ENCODE measurements at regions not wholly inside any gene's neighbourhood (a gene's known extent, or its start where the extent isn't known, plus 50 kb on each side); places are given as distances from the start of the nearest gene placed in this dataset.
"Not testable (repeated sequence)": the region's sequence is repeated elsewhere in the genome, so short reads cannot be mapped to it uniquely, and the experiment has no call there.

DNA sequence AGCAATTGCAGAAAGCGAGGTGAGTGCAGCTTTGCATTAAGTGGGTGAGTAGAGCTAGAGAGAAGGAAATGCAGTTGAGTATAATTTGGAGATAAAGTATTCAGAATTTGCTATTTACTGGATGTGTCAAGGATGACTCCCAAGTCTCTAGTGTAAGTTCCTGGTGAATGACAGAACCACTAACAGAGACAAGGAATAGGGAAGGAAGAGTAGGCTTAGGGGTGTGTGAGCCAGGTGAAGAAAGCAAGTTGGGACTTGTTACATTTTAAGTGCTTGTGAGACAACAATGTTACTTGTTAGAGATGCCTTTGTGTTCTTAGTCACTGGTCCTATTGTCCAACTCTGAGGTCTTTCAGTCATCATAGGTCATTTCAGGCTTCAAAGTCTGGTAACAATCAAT is 70.8 kb downstream of the TBC1D26 start:
- not testable (repeated sequence) for H3K27me3 ChIP-seq, H3K4me1 ChIP-seq, H3K36me3 ChIP-seq, H3K9me3 ChIP-seq, DNase-seq, H3K4me3 ChIP-seq, H3K27ac ChIP-seq

DNA sequence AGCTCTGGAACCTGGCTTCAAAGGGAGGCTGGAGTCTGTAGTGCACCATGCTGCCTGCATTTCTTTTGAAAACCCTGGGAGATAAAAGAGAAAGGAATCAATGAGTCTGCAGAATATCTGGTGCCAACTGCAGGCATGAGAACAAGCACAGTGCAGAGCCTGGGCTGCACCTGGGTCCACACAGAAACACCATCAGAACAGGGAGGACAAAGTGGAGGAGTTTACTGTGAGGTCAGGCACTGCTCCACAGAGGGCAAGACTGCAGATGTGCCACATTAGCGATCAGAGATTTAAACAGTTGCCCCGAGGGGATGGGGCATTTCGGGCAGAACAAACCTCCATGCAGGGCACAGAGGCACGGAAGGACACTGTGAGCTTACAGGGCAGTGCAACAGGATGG is 74.7 kb downstream of the TBC1D26 start:
- H3K9me3 ChIP-seq, H3K27me3 ChIP-seq, DNase-seq, H3K4me3 ChIP-seq, H3K4me1 ChIP-seq, H3K36me3 ChIP-seq, H3K27ac ChIP-seq: not testable (repeated sequence)

DNA sequence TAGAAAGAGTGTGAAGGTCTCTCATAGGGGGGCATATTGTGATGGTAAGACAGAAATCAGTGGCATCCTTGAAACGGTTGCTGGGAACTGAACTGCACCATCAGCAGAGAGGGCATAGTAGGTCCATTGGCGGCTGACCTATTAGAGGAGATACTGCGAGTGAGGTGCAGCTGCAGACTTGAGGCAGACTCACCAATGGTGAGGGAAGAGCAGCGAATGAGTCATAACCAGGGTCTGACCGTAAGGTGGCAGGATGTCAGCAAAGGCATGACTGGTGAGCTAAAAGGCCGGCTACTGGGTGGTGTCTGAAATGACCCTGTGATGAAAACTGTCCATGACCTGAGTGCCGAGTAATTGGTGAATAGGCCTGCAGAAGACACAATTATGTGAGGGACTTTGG is 81.3 kb downstream of the TBC1D26 start:
- not testable (repeated sequence) for H3K9me3 ChIP-seq, H3K36me3 ChIP-seq, H3K27me3 ChIP-seq, DNase-seq, H3K4me1 ChIP-seq, H3K4me3 ChIP-seq, H3K27ac ChIP-seq

DNA sequence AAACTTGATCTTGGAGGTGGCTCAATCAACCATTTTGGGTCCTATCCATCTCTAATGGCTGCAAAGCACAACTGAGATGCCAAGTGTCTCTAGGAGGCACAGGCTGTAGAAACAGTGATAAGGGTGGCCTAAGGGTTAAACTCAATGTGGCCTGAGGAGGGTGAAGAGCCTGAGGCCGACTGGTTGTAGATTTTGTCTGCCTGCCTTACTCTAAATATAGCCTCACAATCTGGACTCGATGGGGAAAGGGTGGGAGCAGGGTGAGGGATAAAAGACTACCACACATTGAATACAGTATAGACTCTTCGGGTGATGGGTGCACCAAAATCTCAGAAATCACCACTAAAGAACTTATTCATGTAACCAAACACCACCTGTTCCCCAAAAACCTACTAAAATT is 81.9 kb downstream of the TBC1D26 start:
- not testable (repeated sequence) for H3K4me1 ChIP-seq, H3K36me3 ChIP-seq, H3K27ac ChIP-seq, H3K27me3 ChIP-seq, DNase-seq, H3K4me3 ChIP-seq, H3K9me3 ChIP-seq

DNA sequence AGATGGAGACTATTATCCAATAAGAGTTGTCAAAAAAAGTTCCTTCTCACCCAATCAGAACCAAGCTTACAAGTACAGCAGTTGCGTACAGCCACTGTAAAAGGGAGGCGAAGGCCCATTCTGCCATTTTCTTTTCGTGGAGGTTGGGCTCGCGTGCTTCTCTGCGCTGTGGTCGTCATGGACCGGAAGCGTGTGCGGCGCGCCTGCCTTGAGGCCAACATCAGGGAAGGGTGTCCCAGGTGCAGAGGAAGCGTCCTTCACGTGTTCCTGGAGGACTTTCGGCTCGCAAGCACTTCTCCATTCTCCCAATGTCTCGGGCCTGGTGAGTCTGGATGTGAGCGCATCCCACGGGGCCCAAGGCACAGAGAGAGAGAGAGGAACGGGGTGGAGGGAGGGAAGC is 85.8 kb downstream of the TBC1D26 start:
- not testable (repeated sequence) for H3K4me3 ChIP-seq, H3K36me3 ChIP-seq, H3K9me3 ChIP-seq, H3K4me1 ChIP-seq, H3K27me3 ChIP-seq, H3K27ac ChIP-seq, DNase-seq

DNA sequence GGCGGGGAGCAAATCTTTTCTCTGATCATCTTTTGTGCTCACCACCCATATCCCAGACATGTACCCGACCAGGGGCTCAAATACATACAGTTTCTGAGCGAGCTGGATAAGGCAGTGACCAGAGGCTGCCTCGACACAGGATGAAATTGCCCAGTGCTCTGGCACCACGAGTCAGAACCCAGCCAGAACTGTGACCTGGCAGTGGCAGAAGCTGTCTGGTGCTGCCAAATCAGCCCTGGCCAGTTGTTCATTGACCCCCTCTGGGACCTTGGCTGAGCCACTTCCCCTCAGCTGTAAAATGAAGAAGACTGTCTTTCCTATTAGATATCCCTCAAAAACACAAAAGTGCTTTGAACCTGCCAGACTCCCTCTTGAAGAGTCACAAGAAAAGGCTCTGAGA is 90.2 kb downstream of the TBC1D26 start:
- H3K4me3 ChIP-seq, H3K4me1 ChIP-seq, H3K36me3 ChIP-seq, DNase-seq, H3K9me3 ChIP-seq, H3K27me3 ChIP-seq, H3K27ac ChIP-seq: not testable (repeated sequence)

DNA sequence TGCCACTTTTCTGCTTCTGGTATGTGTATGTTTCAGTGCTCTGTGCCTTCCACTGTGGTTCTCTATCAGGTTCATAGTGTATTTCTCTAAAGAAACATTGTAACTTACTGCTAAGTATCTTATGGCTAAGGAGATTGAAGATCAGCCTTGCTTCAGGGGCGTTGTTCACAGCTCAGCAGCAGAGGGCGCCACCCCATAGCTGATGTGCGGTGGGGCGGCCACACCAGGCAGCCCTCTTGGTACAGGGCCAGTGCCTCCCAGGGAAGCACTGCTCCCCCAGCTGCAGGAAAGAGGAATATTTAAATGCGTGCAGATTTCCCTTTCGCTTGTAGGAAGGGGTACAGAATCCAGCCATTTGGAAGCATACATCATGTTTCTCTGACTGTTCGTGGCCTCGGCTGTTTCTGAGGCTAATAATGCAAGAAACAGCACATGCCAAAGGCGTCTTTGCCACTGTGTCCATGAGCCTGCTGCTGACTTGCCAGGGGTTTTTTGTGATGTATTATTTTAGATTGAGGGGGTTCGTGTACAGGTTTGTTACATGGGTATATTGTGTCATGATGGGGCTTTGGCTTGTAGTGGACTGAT is 96.7 kb downstream of the TBC1D26 start:
- not testable (repeated sequence) for H3K27me3 ChIP-seq, H3K9me3 ChIP-seq, H3K27ac ChIP-seq, H3K36me3 ChIP-seq, H3K4me1 ChIP-seq, H3K4me3 ChIP-seq
- TF ChIP-seq, protein P1, sequence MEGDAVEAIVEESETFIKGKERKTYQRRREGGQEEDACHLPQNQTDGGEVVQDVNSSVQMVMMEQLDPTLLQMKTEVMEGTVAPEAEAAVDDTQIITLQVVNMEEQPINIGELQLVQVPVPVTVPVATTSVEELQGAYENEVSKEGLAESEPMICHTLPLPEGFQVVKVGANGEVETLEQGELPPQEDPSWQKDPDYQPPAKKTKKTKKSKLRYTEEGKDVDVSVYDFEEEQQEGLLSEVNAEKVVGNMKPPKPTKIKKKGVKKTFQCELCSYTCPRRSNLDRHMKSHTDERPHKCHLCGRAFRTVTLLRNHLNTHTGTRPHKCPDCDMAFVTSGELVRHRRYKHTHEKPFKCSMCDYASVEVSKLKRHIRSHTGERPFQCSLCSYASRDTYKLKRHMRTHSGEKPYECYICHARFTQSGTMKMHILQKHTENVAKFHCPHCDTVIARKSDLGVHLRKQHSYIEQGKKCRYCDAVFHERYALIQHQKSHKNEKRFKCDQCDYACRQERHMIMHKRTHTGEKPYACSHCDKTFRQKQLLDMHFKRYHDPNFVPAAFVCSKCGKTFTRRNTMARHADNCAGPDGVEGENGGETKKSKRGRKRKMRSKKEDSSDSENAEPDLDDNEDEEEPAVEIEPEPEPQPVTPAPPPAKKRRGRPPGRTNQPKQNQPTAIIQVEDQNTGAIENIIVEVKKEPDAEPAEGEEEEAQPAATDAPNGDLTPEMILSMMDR (IDR thresholded peaks at IDR 0.05), result peak in 5 of 6 experiments; percentile 57 to 96 (median 91)
- TF ChIP-seq POLR2A (IDR thresholded peaks at IDR 0.05), result peak in 1 of 2 donors; percentile 19
- peak; percentile 41 to 89 (median 82) for DNase-seq

DNA sequence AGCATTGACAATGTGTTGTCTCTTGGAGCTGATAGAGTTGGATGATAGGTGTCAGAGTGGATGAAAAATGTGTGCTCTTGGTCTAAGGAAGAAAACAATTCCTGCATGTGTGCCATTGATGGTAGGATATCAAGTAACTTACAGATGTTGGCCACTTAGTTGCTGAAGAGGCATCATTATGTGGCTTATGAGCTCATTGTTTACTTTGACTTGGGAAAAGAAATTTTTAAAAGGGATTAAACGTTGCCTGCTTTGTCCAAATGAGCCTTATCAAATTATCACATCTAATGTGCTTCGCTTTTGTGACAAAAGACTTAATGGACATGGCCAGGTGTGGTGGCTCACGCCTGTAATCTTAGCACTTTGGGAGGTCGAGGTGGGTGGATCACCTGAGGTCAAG is 98.1 kb downstream of the TBC1D26 start:
- not testable (repeated sequence) for H3K4me3 ChIP-seq, H3K27me3 ChIP-seq, H3K9me3 ChIP-seq

DNA sequence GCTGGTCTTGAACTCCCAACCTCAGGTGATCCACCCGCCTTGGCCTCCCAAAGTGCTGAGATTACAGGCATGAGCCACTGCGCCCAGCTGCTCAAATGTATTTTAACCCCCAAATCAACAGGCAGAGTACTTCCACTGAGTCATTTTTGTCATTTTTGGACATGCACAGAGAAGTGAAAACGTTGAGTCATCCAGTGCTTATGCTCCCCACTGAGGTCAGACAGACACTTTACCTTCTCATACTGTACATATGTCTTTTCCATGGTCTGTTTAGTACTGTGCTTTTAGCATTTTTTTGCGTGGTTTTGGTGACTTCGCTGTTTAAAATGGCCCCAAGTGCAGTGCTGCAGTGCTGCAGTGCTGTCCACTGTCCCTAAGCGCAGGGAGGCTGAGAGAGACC is 99.1 kb downstream of the TBC1D26 start:
- not testable (repeated sequence) for H3K27me3 ChIP-seq, H3K4me3 ChIP-seq, H3K36me3 ChIP-seq, H3K4me1 ChIP-seq, DNase-seq, H3K9me3 ChIP-seq, H3K27ac ChIP-seq

More for the DNA sequence above, 98.1 kb downstream of the TBC1D26 start:
- DNase-seq, H3K4me1 ChIP-seq, H3K27ac ChIP-seq, H3K36me3 ChIP-seq: not testable (repeated sequence)

DNA sequence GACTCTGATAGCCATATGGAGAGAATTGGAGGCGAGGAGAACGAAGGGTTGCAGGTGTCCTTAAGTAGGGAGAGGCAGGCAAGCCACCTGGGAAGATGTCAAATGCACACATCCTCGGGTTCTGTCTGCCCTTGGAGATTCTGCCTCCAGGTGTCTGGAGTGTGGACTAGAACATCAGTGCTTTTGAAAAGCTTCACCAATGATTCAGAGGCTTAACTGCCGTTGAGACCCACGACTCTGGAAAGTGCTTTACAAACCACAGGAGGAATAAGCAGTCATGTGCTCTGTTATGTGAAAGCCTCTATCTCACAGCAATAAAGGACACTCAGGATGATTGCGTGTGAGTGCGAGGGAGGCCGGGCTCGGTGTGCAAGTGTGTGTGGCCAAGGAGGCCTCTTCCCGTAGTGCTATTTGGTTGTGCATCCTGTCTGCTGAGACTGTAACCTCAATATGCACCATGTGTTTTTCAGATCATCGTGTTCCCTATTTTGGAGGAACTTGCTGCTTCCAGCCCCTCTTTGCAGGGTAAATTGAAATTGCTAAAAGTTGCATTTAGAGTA is 100.9 kb downstream of the TBC1D26 start:
- peak overlapping the region in 1 of 4 donors; percentile 31 for H3K27ac ChIP-seq

DNA sequence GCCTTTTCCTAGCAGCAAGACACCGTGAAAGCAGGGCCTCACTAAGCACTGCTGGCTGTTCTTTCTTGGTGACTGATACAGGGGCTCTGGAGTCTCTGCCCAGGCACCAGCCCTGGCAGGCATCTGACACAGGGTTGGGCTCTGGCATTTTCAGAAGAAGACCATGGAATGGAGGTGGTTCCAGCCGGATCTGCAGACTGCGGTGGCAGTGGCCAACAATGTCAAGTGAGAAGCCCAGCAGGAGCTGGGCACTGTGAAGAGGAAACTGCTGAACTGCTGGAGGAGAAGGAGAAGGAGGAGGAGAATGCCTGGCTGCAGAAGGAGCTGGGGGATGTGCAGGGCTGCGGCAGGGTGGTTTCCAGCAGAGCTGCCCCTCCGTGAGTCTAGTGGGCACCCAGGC is 101.8 kb downstream of the TBC1D26 start:
- DNase-seq, H3K27ac ChIP-seq, H3K4me3 ChIP-seq, H3K9me3 ChIP-seq, H3K36me3 ChIP-seq, H3K4me1 ChIP-seq, H3K27me3 ChIP-seq: not testable (repeated sequence)

More for the DNA sequence above, 100.9 kb downstream of the TBC1D26 start:
- DNase-seq, H3K27me3 ChIP-seq, H3K36me3 ChIP-seq, H3K4me1 ChIP-seq, H3K4me3 ChIP-seq, H3K9me3 ChIP-seq: not testable (repeated sequence)

DNA sequence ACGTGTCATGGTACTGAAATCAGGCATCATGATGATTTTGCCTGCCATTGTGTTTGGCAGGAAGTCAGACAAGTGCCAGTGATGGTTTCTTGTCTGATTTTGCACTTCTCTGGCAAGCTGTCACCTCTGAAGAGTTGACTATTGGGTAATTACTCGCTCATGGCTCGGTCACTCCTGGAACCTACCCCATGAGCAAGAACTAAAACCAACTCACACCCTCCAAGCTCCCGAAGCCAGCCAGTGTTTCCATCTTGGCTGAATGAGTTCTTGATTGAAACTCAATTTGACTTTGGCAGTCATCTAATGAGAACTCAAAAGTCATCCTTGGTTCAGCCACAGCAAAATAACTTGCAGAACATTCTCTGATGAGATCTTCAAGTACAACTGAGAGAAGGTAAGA is 103.4 kb downstream of the TBC1D26 start:
- H3K9me3 ChIP-seq, H3K27ac ChIP-seq, H3K4me1 ChIP-seq, H3K36me3 ChIP-seq, H3K4me3 ChIP-seq, H3K27me3 ChIP-seq, DNase-seq: not testable (repeated sequence)

DNA sequence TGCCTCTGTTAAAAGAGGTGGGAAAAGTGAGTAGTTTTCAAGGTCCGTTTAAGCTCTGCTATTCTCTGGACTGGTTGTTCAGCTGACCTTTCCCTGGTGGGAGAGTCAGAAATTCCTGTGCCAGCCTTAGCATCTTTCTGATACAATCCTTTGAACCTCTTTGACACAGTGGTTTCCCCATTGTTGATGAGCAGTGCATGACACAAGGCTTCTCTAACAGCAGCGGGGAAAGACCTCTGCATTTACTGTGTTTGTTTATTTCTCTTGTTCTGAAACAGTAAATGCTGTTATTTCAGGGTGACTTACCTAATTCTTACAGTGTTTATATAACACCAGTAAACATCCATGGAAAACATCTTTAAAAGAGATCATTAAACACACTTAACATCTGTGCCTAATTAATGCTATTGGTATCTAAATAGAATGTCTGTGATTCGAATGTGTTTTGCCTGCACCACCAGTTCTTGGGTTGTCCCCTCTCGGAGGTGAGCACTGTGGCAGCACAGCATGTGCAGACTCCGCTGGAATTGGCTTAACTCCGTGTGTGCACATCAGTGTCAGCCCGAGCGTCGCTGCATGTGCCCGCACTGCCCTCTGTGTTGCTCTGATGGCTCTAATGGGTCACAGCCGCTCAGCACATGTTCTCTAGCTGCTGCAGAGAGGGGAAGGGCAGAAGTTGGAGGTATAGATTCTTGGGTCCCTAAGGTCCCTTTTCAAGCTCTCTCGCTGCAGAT is 104.3 kb downstream of the TBC1D26 start:
- not testable (repeated sequence) for H3K4me1 ChIP-seq, H3K27me3 ChIP-seq, H3K9me3 ChIP-seq, H3K27ac ChIP-seq, H3K36me3 ChIP-seq, DNase-seq, H3K4me3 ChIP-seq

DNA sequence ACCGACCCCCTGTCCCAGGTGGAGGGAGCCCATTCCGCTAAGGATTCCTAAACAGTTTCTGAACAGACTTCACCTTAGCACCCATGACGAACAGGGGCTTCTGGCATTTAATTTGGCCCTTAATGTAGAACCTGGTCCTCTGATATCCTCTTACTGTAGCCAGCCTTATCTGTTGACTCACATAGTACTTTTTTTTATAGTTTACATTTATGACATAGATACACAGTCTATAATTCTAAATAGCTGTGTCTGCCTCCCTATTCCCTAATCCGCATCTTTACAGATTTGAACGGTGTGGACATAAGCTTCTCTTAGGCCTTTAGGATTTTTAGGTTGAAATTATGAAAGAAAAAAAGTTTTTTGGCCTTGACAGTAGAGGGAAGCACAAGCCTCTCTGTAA is 104.9 kb downstream of the TBC1D26 start:
- not testable (repeated sequence) for DNase-seq, H3K4me3 ChIP-seq, H3K27me3 ChIP-seq, H3K36me3 ChIP-seq, H3K27ac ChIP-seq, H3K9me3 ChIP-seq, H3K4me1 ChIP-seq

Data from Peyer's patch (tissue), 4 donors.